ENCODE measurements at regions not wholly inside any gene's neighbourhood (a gene's known extent, or its start where the extent isn't known, plus 50 kb on each side); places are given as distances from the start of the nearest gene placed in this dataset.

DNA sequence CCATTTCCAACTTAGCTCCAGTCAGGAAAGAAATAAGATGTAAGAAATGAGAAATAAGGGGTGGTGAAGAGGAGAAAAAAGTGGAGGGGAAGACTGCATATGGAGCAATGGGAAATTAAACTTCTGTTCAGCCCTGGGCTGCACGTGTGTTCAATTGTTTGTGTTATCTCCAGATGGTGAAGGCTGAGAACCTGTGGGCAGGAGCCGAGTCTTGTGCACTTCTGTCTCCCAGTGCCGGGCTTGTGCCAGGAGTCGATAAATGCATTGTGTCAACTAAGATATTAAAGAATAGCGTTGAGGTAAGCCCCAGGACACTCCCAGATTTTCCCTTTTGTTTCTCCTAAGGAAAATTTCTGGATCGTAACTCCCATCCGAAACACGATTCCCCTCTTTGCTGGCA lies 98.2 kb downstream of the PRLHR start:
- TF ChIP-seq EZH2phosphoT487 (IDR thresholded peaks at IDR 0.05): no peak
- TF ChIP-seq, protein P1, sequence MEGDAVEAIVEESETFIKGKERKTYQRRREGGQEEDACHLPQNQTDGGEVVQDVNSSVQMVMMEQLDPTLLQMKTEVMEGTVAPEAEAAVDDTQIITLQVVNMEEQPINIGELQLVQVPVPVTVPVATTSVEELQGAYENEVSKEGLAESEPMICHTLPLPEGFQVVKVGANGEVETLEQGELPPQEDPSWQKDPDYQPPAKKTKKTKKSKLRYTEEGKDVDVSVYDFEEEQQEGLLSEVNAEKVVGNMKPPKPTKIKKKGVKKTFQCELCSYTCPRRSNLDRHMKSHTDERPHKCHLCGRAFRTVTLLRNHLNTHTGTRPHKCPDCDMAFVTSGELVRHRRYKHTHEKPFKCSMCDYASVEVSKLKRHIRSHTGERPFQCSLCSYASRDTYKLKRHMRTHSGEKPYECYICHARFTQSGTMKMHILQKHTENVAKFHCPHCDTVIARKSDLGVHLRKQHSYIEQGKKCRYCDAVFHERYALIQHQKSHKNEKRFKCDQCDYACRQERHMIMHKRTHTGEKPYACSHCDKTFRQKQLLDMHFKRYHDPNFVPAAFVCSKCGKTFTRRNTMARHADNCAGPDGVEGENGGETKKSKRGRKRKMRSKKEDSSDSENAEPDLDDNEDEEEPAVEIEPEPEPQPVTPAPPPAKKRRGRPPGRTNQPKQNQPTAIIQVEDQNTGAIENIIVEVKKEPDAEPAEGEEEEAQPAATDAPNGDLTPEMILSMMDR (IDR thresholded peaks at IDR 0.05): no peak
- no peak for TF ChIP-seq EZH2 (IDR thresholded peaks at IDR 0.05)
- H3K36me3 ChIP-seq: no peaks in the 10 kb centered on the region
- H3K4me3 Mint-ChIP-seq: no peak overlapping the region
- no peak overlapping the region for H3K27ac Mint-ChIP-seq
- H3K9me3 Mint-ChIP-seq: peaks cover 2% of the 10 kb centered on the region
- H3F3A ChIP-seq (ENCODE audit: low read depth): no peaks in the 10 kb centered on the region
- no peak overlapping the region for H3K4me3 ChIP-seq
- no peaks in the 10 kb centered on the region for H3K27me3 Mint-ChIP-seq (ENCODE audit: insufficient read depth, low read depth)
- no peaks in the 10 kb centered on the region for H3K36me3 Mint-ChIP-seq
- peaks cover 2% of the 10 kb centered on the region for H3K4me1 Mint-ChIP-seq
- no peaks in the 10 kb centered on the region for H3K79me2 ChIP-seq (ENCODE audit: low read depth)
- no peak overlapping the region for H3K9ac ChIP-seq
- H3K27ac ChIP-seq: no peak overlapping the region
- no peaks in the 10 kb centered on the region for H3K9me3 ChIP-seq (ENCODE audit: low read depth)
- no peaks in the 10 kb centered on the region for H3K27me3 ChIP-seq
- no peak for DNase-seq (ENCODE audit: low spot score)
- H2AFZ ChIP-seq (replicated peaks): no peak overlapping the region
- no peaks in the 10 kb centered on the region for H4K20me1 ChIP-seq (ENCODE audit: low read depth)
- no peak overlapping the region for H3K4me2 ChIP-seq
- H3K4me1 ChIP-seq: no peaks in the 10 kb centered on the region

DNA sequence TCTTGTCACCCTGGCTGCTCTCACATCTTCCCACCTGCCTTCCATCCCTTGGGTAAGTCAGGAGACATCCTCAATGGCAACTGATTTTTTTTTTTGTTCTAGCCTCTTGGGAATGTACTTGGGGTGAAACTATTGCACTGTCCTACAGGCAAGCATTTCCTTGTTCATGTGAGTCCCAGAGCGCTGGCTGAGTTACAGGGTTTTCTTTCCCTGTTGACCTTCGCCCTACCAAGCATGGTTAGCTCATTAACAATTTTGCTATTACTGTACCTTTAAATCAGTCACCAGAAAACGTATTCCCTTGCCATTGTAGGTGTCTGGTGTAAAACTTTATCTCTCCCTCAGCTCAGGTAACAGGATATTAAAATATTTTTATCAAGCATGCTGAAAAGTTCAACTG lies 98.9 kb downstream of the PRLHR start:
- Histone ChIP-seq H3K36me3 (no peaks in the 10 kb centered on the region), H3K4me1 (no peaks in the 10 kb centered on the region), H3K9ac (no peak overlapping the region), H3K9me3 (ENCODE audit: low read depth) (no peaks in the 10 kb centered on the region), H3F3A (ENCODE audit: low read depth) (no peaks in the 10 kb centered on the region), H3K4me3 (no peak overlapping the region), H4K20me1 (ENCODE audit: low read depth) (no peaks in the 10 kb centered on the region), H3K27me3 (no peaks in the 10 kb centered on the region), H2AFZ (replicated peaks) (no peak overlapping the region), H3K27ac (no peak overlapping the region), H3K79me2 (ENCODE audit: low read depth) (no peaks in the 10 kb centered on the region), H3K4me2 (no peak overlapping the region)
- Mint-ChIP-seq H3K27me3 (ENCODE audit: insufficient read depth, low read depth) (no peaks in the 10 kb centered on the region), H3K9me3 (peaks cover 2% of the 10 kb centered on the region), H3K36me3 (no peaks in the 10 kb centered on the region), H3K4me1 (peaks cover 2% of the 10 kb centered on the region), H3K4me3 (no peak overlapping the region), H3K27ac (no peak overlapping the region)
- TF ChIP-seq, protein P1 (IDR thresholded peaks at IDR 0.05): no peak
- DNase-seq (ENCODE audit: low spot score): no peak

DNA sequence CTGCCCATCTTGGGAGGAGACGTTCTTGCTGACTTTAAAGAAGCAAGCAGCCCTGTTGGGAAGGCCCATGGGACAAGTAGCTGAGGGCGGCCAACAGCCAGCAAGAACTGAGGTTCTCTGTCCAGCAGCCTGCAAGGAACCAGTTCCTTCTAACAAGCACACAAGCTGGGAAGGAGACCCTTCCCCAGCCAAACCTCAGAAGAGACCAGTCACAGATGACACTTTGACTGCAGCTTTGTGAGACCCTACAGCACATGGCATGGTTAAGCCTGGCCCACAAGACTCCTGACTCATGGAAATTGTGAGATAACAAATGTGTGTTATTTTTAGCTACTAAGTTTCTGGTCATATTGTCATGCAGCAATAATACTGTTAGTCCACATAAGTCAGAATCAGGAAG lies 99.9 kb downstream of the PRLHR start:
- H3K9ac ChIP-seq: no peak overlapping the region
- H3K4me2 ChIP-seq: no peak overlapping the region
- Mint-ChIP-seq H3K4me1 (peaks cover 2% of the 10 kb centered on the region), H3K36me3 (no peaks in the 10 kb centered on the region), H3K27me3 (ENCODE audit: insufficient read depth, low read depth) (no peaks in the 10 kb centered on the region), H3K27ac (no peak overlapping the region), H3K4me3 (no peak overlapping the region), H3K9me3 (peaks cover 8% of the 10 kb centered on the region)
- no peaks in the 10 kb centered on the region for H4K20me1 ChIP-seq (ENCODE audit: low read depth)
- no peaks in the 10 kb centered on the region for H3K36me3 ChIP-seq
- TF ChIP-seq EZH2phosphoT487 (IDR thresholded peaks at IDR 0.05) (no peak), EZH2 (IDR thresholded peaks at IDR 0.05) (no peak)
- TF ChIP-seq, protein P1 (IDR thresholded peaks at IDR 0.05): no peak
- no peak overlapping the region for H2AFZ ChIP-seq (replicated peaks)
- H3K4me1 ChIP-seq: no peaks in the 10 kb centered on the region
- H3K4me3 ChIP-seq: no peak overlapping the region
- H3K9me3 ChIP-seq (ENCODE audit: low read depth): no peaks in the 10 kb centered on the region
- no peak overlapping the region for H3K27ac ChIP-seq
- H3K79me2 ChIP-seq (ENCODE audit: low read depth): no peaks in the 10 kb centered on the region
- H3K27me3 ChIP-seq: no peaks in the 10 kb centered on the region
- DNase-seq (ENCODE audit: low spot score): no peak
- no peaks in the 10 kb centered on the region for H3F3A ChIP-seq (ENCODE audit: low read depth)

DNA sequence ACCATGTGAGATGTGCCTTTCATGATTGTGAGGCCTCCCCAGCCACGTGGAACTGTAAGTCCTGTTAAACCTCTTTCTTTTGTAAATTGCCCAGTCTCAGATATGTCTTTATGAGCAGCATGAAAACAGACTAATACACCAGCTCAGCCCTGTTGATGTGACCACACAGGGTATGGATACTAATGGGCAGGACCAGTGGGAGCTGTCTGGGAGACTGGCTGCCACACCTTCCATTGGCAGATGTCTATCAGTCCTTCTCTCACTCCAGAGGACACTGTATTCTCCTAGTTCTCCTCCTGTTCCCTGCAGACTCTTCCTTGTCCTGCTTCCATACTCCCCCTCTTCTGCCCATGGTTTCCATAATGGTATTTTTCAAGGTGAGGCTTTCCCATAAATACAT lies 104.4 kb downstream of the PRLHR start:
- H3K4me1 Mint-ChIP-seq: no peaks in the 10 kb centered on the region

More for the DNA sequence above, 104.4 kb downstream of the PRLHR start:
- H3K27ac ChIP-seq: no peak overlapping the region
- no peaks in the 10 kb centered on the region for H3K27me3 ChIP-seq
- no peaks in the 10 kb centered on the region for H4K20me1 ChIP-seq (ENCODE audit: low read depth)
- no peaks in the 10 kb centered on the region for H3K9me3 ChIP-seq (ENCODE audit: low read depth)
- Mint-ChIP-seq H3K4me3 (no peak overlapping the region), H3K9me3 (peaks cover 16% of the 10 kb centered on the region), H3K36me3 (no peaks in the 10 kb centered on the region), H3K27me3 (ENCODE audit: insufficient read depth, low read depth) (peaks cover 3% of the 10 kb centered on the region), H3K27ac (no peak overlapping the region)
- H3K36me3 ChIP-seq: no peaks in the 10 kb centered on the region
- no peak overlapping the region for H3K4me2 ChIP-seq
- H2AFZ ChIP-seq (replicated peaks): no peak overlapping the region
- H3K4me3 ChIP-seq: no peak overlapping the region
- H3K9ac ChIP-seq: no peak overlapping the region
- H3F3A ChIP-seq (ENCODE audit: low read depth): no peaks in the 10 kb centered on the region
- TF ChIP-seq EZH2phosphoT487 (IDR thresholded peaks at IDR 0.05) (no peak), EZH2 (IDR thresholded peaks at IDR 0.05) (no peak)
- TF ChIP-seq, protein P1 (IDR thresholded peaks at IDR 0.05): no peak
- no peak for DNase-seq (ENCODE audit: low spot score)
- H3K4me1 ChIP-seq: peaks cover 5% of the 10 kb centered on the region
- H3K79me2 ChIP-seq (ENCODE audit: low read depth): no peaks in the 10 kb centered on the region
